Putamen (tissue), 1 donor: ENCODE measurements at regions not wholly inside any gene's neighbourhood (a gene's known extent, or its start where the extent isn't known, plus 50 kb on each side); places are given as distances from the start of the nearest gene placed in this dataset.

Source experiments
- DNase-seq: peaks from one replicate; pipeline ENCODE4 v3.0.0-alpha.2; 2016; ENCODE audit warnings: low spot score

DNA sequence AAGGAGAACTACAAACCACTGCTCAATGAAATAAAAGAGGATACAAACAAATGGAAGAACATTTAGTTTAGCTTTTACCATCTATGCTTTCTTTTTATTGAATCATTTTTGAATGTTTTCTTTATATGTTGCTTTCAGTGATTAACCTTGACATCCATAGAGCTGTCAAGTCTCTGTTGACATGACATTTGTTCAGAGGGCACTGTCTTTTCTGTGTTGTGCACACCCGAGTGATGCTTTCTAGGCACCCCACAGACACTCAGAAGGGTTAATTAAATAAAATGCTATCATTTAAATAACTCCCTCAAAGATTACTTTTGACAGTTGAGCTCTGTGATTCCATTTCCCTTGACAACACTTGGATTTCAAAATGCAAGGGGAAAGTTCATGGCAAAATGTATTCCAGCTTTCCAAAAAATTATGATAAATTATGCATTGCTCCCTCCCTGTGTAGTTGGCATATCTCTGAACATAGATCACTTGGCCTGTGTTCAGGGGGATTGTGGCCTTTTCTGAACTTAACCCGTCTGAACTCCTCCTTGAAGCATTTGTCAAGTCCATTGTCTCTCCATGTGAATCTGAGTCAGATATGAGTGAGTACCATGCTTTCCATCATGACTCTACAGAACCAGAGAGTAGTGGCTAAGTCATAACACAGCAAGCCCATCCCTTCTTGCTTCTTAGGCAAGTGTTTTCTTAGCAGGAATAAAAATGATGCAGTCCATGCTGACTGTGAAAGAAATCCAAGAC lies 372.6 kb downstream of the RPRM start:
- no peak for DNase-seq

DNA sequence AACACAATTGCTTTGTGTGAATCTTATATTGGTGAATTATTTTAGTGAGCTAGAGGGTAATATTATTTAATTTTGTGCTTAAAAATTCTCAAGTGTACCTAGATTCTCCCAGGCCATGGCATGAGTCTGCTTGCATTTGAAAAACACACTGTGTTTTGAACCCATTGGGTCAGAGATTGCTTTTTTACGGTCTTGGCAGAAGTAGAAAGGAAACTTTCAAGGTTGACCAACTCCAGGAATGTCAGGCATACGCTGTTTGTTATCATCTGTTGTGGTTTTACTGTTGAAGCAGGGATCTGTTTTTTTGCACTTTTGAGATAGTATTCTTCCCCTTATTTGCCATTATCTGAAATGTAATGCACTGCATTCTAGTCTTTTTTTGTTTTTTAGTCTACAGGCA lies 377.4 kb downstream of the RPRM start:
- DNase-seq: no peak

DNA sequence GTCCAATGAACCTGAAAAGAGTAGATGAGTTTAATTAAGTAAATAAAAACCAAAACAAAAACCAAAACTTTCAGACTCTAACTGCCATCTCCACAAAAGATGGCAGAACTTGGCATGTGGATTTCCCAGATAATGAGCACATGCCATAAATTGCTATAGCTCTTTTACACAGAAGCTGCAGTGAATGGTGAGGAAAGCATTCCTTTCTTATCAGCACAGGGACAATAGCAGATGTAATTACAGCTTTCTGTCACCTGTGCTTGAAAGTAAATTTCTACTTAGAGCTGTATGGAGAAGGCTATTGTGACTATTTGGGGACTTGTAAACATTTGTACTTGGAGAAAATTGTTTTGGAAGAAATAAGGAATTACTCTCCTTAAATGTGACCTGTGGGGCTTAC lies 378.4 kb downstream of the RPRM start:
- no peak for DNase-seq

DNA sequence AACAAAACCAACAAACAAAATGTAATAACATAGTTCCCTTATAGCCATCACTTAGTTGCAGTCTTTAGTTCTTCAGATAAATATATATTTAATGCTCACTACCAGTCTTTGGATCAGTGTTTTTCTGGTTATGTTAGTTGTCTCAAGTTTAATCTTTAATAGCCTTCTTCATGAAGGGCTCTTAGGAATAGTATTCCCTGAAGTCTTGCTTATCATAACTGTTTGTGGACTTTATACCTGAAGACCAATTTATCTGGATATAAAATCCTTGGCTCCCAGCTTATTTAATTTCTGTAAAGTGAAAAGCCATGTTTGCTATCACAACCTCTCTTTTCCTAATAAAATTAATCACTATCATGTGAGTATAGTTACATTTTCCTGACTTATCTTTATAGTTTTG lies 379.7 kb downstream of the ARL6IP6 start:
- no peak for DNase-seq

DNA sequence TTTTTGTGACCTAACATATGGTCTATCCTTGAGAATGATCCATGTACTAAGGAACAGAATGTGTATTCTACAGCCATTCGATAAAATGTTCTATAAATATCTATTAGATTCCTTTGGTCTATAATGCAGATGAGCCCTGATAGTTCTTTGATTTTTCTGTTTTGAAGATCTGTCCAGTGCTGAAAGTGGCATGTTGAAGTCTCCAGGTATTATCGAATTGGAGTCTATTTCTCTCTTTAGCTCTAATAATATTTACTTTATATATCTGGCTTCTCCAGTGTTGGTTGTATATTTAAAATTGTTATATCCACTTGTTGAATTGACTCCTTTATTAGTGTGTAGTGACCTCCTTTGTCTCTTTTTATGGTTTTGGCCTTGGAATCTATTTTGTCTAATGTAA lies 377.9 kb downstream of the ARL6IP6 start:
- DNase-seq: no peak

DNA sequence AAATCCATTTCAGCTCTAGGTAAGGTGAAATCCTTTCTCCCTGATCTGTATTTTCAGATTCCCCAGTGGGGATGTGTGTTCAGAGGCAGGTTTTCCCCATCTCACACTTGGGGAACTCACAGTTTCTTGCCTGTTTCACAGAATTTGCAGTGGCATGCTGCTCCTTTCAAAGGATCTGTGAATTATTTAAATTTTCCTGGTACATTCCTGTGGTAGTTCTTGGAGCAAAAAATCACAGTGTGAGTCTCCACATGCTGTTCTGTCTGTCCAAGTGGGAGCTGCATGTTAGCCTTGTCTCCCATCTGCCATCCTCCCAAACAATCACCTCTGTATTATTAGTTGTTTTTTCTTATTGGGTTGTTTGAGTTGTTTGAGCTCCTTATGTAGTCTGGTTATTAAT lies 372.9 kb downstream of the ARL6IP6 start:
- DNase-seq: no peak

DNA sequence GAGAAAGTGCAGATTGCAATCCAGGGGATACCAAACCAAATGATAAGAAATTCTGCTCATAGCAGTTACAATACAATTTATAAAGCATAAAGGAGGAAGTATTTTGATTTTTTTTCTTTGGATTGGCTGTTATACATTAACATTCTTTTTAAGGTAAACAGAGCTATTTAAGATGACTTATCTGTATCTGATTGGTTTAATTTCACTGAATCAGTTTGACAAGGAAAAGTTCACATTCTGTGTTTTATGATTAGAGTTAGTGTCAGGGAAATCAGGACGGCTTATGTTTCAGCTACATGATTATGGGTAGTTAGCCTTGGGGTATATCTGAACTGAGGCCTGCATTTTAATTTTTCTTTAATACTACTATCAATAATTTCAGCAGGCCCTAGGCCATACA lies 360.9 kb downstream of the ARL6IP6 start:
- no peak for DNase-seq

DNA sequence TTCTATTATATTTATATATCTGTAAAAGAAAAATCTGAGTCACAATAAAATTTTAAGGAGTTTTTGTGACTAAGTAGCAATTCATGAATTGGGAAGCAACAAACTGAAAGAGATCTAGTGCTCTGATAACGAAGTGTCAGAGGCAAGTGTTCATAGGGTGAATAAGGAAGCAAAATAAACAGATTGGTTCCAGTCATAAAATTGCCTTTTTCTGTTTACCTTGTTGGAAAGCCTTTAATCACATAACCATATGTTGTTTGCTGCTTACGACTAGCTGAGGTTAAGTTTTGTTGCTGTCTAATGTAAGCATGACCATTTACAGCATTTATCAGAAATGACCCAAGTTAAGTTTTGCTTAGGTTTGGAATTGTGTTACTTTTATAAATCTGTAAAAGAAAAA lies 358.9 kb downstream of the ARL6IP6 start:
- no peak for DNase-seq

DNA sequence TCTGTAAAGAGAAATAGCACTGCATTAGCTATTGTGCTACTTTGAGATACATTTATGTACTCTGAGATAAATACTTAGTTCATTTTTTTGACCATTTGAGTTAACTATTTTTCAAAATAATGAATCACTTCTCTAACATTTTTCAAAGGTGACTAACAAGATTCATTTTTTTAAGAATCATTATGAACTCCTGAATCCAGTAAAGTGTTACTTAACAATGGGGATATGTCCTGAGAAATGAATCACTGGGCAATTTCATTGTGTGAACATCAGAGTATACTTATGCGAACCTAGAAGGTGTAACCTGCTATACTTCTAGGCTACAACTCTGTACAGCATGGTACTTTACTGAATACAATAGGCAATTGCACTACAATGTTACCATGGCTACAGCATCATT lies 355.8 kb downstream of the ARL6IP6 start:
- DNase-seq: no peak

DNA sequence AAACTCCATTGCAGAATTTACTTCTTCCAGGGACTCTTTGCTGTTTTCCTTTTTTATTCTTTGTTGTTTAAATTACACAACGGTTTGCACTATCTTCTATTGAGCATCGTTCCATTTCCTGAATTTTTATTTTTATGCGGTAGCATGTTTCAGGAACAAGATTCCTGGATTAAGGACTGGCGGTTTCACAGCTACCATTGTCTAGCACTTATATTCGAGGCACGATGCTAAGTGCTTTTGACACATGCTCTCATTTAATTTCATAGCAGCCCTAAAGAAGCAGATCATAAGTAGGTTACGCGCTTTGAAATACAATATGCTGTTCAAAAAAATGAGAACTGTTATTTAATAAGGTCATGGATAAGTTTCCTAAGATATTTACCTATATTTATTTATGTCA lies 354.4 kb downstream of the ARL6IP6 start:
- DNase-seq: no peak

DNA sequence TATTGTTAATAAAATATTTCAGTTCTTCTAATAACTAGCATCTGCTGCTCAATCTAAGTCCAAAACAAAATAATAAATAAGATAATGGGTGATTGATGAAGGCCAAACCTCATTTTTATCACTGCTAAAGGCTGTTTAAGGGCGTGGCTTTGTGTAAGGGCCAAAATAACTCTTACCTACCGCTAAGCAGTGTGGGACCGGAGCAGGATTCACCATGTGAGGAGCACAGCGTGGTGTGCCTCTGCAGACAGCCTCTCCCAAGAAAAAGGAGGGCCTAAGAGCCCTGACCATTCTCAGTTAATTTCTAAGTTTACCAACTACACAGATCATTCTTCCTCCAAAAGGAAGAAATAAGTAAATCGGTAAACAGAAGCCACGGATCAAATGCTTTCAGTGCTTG lies 353.7 kb downstream of the ARL6IP6 start:
- DNase-seq: no peak

DNA sequence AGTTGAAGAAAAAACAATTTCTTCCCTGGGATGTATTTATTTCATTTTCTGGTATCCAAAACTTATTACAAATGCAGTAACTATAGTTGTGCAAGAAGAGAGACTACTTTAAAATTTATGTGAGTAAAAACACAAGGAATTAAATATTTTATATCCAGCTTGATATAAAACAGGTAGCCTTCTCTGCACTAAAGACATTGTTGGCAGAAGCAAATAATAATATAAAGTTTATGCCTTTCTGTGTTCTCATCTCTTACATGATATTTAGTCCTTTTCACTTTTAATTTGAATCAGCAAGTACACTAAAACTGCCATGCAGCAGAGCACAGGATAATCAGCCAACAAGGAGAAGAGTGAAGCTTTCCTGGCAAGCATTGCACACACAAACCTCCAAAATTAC lies 352.7 kb downstream of the ARL6IP6 start:
- DNase-seq: no peak

DNA sequence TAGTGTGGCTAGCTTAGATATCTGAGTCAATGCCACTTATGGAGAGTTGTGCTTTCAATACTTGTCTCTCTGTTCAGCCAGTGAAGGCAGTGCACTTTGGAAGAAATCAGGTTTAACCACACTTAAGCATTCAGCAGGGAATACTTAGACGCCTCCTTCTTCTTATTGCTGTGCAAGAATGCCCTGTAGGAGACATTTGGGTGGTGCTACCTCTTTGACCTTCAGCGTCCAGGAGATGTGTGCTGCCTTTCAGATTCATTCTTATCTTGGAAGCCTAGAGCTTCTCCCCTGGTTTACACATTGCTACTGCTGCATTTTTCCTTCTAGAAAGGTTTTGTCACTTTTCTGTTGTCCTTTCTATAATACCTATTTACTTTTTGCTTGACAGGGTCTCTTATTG lies 350.5 kb downstream of the ARL6IP6 start:
- no peak for DNase-seq

DNA sequence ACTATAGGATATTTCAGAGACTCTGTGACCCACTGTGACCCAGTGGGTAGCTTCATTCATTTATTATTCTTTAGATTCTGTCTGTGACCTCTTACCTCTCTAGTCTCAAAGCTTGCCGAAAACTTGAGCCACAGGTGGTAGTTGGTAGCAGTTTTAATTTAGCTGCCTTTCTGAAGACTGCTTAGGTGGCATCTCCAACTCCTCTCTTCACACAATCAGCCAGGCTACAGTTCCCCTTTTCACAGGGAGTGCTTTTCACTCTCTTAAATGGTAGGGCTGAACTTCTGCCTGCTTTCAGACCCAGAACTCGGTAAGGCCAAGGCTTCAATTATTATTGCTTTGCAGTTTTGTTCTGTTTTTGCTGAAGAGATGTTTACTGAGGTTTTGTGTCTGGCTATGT lies 349.6 kb downstream of the ARL6IP6 start:
- no peak for DNase-seq

DNA sequence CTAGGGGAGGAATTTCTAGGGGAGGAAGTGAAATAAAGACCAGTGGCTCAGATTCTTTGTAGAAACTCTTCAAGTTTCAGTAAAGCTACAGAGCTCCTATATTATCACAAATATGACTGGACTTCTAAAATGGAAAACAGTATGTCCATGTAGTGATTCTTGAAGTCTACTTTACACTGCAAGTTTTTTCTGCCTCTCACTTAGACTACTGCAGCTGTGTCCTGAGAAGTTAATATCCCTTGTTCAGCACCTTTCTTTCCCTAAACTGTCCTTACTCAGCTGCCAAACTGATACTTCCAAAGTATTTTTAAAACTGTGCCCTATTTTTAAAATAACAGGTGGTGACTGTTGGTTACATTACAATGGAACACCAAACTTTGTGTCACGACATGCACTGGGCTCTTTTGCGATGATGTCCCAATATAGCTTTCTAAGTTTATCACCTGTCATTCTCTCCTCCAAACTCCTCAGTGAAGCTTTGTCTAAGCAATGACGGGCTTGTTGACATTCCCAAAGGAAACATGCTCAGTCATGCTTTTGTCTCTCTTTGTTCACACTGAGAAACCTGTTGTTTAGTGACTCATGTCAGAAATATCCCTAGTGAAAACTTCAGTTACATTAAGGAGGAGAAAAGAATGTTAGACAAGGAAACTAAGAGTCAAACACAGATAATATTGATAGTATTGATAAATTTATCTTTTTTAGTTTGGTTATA lies 341.1 kb downstream of the ARL6IP6 start:
- no peak for DNase-seq

DNA sequence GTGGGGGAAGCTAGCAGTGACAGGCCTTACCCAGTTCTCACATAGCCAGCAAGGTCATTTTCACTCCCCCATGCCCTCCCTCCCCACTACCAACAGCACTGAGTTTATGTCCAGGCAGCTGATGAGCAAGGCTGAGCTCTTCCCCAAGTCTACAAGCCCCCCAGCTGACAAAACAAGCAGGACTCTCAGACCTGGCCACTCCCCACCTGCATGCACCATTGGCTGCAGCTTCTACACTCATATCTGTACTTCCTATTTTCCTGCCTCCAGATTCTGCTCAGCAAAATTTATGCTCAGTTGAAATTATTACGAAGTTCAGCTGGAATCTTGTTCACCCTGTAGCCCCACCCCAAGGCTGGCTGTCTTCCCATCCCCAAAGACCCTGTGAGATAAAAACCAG lies 339.3 kb downstream of the ARL6IP6 start:
- no peak for DNase-seq

DNA sequence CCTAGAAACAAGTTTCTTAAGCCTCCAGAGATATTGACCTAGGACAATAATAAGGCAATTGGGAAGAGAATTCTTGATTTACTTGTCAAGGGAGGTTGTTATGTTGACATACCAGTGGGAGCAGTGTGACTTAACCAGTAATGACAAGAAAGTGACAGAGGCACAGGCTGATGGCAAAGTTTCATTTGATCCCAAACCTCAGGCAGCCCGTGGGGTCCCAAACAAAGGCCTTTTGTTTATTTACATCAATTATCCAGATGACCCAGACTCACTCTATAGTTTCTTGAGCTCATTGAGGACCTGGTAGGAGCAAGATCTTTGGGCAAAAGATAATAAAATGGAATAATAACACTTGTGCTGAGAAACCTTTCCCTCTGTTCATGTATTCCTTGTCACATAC lies 336.8 kb downstream of the ARL6IP6 start:
- no peak for DNase-seq

DNA sequence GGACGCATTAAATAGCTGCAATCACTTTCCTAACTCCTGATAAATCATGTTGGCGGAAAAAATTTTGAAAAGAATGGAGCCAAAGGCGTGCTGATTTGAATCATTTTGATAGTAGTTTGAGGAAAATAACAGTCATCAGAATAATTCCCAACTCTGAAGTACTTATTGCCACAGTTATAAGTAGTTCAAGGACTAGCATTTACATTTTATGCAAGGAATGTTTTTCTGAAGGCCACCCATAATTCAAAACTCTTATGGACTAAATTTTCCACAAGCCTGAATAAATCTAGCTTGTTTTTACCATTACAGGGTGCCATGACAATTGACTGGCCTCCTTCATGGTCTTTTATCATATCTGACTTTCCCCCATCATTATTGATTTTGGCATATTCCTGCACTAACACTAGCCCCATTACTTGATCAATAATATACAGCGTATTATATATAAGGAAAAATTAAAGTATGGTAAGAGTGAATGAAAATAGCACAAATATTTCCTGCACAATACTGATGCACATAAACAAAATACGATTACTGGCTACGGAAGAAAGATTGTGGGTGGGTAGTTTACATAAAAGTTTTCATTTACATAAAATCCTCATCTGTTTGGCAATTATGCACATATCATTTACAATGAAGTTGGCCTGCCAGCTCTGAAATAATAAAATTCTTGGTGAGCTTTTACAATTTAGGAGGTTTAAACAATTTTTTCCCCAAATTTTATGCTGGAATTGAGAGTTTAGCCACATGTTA lies 334.6 kb downstream of the ARL6IP6 start:
- no peak for DNase-seq

DNA sequence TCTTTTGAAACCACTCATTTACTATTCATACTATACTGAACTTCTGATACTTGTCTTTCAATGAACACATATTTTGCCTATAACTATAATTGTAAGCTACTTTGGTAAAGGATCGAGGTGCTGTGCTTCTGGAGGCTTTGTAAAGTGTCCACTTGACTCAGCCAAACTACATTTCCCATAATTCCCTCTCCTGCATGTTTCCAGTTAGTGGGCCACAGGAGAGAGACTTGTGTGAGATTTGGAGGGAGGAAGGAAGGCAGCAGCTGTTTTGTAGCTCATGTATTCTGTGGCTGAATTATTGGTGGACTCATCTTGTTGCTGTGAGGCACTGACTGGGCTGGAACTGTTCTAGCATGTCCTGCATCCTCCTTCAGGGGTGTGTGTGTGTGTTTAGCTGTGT lies 328.8 kb downstream of the ARL6IP6 start:
- no peak for DNase-seq

DNA sequence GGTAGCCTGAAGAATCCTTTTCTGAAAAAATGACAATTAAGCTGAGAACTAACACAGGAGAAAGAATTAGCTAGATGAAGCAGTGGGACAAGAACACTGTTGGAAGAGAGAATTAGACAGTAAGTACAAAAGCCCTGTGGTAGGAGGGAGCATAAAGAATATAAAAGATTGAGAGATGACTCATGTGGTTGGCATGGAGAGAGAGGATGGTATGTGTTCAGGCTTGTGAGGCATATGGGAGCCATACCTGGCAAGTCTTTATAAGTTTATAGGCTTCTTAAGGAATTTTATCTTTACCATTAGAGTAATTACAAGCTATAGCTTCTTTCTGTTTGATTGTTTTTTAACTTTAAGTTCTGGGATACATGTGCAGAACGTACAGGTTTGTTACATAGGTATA lies 325.0 kb downstream of the ARL6IP6 start:
- no peak for DNase-seq

DNA sequence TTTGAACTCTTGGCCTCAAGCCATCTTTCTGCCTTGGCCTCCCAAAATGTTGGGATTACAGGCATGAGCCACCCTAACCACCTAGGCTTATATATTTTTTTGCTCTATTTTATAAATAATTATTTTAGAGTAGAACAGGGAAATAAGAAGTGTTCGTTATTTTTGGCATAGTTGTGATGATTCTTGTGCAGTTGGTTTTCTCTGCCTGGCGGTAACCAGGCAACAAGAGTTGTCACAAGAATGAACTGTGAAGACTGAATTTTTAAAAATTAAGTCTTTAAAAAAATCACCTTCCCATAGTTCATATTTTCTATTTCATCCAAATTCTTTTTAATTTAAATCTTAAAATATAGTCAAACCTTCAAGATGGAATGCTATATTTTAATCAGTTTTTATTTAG lies 310.2 kb downstream of the ARL6IP6 start:
- no peak for DNase-seq

DNA sequence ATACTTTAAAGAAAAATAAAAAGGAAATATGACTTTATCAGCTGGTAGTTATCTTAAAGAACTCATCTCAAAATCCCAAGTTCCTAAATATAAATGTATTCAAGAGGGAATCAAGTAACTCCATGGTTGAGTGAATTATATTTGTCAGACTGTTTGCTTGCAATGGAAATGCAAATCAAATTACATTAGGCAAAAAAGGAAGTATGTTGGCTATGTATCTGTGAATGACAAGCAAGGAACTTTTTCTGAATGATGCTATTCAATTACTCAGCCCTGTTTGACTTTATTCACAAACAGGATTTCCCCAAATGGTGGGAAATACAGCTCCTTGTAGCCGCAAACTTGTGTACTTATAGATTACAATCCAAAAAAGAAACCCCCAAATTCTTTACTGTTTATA lies 309.1 kb downstream of the ARL6IP6 start:
- no peak for DNase-seq

DNA sequence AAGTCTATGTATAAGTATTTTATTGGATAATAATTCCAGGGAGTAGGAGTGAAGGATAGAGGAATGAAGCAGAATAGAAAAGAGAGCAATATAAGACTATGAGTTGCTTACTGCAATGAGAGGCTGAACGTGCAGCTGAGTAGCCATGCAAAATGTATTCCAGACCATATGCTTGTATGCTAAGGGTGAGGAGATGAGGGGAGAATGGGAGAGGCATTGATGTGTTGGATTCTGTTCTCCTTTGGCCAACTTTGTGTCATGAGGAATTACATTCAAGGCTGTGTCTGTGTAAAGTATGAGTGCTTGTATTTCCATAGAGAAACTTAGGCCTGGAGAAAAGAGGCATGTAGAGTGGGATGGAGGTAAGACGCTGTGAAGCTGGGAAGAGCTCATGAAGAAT lies 301.8 kb downstream of the ARL6IP6 start:
- DNase-seq: no peak
